GM18499 (cell line): ENCODE measurements at regions not wholly inside any gene's neighbourhood (a gene's known extent, or its start where the extent isn't known, plus 50 kb on each side); places are given as distances from the start of the nearest gene placed in this dataset.

Source experiments
- ATAC-seq: cut with Tn5 transposase; IDR thresholded peaks from one replicate; pipeline ENCODE4 v1.9.1; 2021; ENCODE audit warnings: moderate number of reproducible peaks; ENCODE audit not compliant: insufficient read depth, unreplicated experiment

DNA sequence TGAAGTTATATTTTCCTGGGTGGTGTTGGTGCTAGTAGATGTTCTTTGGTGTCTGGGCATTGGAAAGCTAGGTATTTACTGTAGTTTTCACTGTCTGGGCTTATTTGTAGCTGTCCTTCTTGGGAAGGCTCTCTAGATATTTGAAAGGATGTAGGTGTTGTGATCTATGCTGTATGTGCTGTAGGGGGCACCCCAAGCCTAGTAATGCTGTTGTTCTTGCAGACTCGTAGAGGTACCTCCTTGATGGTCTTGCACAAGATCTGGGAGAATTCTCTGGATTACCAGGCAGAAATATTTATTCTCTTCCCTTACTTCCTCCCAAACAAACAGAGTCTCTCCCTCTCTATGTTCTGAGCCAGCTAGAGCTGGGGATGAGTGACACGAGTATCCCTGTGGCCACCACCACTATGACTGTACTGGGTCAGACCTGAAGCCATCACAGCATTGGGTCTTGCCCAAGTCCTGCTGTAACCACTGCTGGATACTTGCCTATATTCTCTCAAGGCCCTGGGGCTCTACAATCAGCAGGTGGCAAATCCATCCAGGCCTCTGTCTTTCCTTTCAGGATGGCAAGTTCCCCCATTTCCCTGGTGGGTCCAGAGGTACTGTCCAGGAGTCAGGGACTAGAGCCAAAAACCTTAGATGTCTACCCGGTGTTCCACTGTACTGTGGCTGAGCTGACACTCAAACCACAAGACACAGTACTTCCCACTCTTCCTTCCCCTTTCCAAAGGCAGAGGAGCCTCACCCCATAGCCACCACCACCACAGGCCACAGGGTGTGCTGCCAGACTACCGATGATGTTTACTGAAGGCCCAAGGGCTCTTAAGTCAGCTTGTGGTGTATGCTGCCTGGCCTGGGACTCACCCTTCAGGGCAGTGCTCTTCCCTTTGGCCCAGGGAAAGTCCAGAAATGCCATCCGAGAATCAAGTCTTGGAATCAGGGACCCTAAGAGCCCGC, 195.2 kb upstream of the DPPA4 start:
- no peak for ATAC-seq

DNA sequence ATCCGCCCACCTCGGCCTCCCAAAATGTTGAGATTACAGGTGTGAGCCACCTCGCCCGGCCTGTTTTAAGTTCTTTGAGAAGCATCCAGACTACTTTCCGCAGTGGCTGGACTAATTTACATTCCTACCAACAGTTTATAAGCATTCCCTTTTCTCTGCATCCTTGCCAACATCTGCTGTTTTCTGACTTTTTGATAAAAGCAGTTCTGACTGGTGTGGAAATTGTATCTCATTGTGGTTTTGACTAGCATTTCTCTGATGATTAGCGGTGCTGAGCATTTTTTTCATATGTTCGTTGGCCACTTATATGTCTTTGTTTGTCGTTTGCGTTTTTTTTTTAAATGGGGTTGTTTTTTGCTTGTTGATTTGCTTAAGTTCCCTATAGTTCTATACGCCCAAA, 208.4 kb upstream of the DPPA4 start:
- ATAC-seq, result no peak

DNA sequence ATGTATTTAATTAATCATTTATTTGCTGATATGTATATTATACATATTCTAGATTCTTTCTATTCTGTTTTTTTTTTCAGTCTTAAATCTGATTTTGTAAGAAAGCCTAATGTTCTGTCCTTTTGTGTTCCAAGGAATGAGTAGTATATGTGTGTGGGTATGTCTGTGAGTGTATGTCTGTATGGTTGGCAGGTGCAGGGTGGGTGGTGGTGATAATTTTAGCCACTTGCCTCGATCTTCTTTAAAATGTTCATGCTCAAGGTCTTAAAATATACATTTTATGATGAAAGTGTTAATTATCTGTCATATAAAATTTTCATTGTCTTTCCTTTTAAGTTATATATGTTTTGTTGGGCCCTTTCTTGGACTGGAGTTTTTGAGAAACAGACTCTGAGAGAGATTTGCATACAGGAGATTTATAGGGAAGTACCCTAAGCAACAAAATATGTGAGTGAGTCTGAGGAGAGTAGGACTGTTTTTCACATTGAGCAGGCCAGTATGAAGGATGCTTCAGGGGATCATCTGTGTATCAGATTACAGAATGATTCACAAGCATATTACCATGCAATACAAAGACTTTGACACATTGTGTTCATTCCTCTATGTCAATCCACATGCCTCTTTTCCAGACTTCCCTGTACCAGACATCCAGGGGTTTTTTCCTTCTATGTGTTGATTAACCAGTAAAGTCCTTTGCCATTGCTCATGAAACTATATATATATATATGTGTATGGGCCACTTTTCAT, 211.0 kb upstream of the DPPA4 start:
- ATAC-seq, result no peak

DNA sequence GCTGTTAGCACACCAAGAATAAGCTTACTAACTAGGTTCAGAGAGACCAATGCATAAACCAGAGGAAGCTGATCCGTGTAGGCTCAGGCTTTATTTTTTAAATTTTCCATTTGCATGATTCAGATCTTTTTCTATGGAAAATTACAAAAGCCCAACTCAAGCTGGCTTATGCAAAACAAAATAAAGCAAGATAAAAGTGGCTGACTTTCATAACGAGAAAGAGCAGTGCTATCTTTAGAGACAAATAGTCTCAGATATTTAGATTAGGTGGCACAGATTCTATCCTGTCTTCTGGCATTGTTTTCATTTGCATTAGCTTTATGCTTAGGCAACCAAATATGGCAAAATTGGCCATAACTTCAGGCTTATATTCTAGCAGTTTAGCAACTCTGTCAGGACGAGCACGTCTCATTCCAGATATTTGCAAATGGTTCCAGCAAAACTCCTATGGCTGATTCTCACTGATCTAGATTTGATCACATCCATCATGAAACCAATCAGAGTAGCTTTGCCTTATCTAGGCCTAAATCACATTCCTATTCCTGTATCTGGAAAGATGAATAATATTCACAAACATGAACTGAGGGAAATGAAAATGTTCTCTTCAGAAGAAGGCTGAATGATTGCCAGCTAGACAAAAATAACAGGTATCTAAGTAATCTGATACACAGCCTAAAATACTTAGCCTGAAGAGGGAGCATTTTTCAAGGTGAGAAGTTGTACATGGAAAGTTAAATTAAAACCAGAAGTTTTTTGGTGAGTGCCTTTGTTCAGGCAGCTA, 216.4 kb upstream of the DPPA4 start:
- no peak for ATAC-seq

DNA sequence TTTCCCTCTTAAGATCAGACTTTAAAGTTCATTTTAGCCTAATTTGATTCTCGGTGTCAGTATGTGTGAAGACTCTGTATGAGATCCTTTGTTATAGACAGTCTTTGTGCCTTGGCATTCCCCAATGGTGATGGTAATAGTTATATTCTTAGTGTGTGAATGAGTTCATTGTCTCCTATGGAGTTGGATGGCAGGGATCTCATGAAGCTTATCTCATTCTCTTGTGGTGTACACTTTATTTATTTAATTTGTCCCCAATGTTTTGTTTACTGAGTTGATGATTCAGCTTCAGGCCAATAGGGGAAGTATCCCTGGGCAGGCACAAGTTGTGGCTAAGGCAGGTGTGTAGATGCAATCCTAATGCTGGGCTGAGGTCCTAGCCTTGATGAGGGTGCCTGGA, 222.0 kb upstream of the DPPA4 start:
- no peak for ATAC-seq

DNA sequence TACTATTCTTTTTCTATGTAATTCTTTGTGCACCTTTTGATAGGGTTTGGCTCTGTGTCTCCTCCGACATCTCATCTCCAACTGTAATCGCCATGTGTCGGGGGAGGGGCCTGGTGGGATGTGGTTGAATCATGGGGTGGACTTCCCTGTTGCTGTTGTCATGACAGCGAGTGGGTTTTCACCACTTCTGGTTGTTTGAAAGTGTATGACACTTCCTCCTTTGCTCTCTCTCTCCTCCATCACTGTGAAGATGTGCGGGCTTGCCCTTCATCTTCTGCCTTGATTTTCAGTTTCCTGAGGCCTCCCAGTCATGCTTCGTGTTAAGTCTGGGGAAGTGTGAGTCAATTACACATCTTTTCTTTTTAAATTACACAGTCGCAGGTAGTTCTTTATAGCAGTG, 225.8 kb upstream of the DPPA4 start:
- ATAC-seq, result no peak

DNA sequence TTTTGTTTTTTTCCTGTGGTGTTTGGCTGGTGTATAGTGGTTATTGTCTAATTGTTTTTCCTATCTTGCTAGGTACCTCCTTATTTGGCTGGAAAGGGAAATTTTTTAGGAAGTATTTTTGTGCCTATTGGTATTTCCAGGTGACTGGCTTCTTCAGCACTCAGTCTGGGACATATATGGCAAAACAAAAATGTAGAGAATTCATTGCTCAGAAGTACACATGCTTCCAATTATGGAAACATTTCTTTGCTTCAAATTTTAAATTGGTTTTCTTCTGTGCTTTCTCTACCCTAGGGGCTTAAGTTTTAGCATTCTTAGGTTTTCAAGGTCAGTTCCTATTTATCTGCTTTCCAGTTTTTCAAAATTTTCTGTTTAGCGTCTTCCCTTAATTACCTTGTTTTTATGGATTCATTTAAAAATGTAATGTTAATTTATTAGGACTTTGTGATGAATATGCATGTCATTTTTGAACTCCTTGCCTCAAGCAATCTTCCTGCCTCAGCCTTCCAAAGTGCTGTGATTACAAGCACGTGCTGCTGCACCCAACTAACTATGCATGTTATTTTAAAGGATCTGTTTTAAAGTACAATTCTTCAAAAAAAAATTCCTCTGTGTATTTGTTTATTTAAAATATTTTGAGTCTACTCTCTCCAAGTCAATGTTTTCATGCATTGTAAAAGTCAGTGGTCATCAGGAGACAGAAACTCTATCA, 231.9 kb upstream of the DPPA4 start:
- ATAC-seq, result no peak

DNA sequence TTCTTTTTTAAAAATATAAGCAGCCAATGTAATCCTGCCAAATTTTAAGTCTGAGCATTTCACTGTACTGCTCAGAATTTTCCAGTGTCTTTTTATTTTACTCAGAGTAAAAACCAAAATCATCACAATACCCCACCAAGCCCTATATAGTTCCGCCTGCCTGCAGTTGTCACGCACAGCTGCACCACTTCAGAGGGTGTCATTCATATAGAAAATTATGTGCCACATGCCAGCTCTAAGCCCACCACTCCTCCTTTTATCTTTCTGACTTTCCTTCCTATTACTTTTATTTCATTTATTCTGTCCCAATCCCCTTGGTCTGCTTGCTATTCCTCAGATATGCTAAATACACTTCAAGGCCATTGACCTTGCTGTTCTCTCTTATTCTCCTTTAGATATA, 233.1 kb upstream of the DPPA4 start:
- no peak for ATAC-seq

DNA sequence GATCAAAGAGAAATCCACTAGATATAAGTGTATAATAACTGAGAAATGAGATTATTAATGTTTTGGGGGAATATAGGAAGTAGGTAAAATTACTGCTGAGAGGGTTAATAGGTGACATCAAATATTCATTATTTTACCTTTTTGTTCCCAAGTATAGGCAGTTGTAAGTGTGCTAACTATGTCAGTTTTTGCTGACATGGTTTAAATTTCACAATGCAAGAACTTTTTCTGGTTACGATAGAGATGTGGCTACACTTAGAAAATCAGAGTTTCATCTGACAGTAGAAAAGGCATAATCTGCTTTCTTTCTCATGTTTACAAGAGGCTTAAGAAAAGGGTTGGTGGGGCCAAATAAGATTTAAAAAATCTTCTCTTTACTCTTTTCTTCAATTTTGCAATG, 235.0 kb upstream of the DPPA4 start:
- ATAC-seq, result no peak

DNA sequence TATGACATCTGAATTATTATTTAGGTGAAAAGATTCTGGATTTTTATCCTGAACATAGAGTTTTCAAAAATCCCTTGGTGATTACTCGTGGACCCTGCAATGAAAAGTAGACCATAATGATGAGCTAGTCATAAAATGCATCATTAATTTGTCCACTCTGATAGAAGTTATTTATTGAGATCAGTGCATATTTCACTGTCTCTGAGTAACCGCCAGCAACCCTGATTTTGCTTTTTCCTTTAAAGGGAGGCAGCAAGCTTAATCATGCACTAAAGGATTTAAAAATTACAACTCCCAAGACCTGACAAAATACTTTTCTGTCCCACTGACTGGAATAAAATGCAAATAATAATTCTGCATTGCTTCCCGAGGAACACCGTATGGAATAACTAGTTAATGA, 259.6 kb upstream of the DPPA4 start:
- ATAC-seq, result no peak

DNA sequence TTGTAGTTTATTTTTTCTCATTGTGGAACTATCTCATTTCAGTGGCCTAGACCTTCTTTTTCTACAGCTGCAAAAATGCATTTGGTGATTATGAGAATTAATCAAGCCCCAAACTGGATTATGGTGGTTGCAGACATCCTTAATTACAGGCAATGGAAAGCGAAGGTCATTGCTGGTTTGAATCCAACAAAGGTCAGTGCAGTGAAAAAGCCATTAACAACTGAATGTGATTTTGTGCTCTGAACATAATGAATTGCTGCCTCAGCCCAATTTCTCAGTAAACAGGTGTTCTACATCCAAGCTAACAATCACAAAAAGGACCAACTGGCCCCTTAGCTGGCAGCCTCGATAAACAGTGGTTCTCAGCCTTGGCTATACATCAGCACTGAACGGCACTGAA, 260.1 kb upstream of the DPPA4 start:
- no peak for ATAC-seq

DNA sequence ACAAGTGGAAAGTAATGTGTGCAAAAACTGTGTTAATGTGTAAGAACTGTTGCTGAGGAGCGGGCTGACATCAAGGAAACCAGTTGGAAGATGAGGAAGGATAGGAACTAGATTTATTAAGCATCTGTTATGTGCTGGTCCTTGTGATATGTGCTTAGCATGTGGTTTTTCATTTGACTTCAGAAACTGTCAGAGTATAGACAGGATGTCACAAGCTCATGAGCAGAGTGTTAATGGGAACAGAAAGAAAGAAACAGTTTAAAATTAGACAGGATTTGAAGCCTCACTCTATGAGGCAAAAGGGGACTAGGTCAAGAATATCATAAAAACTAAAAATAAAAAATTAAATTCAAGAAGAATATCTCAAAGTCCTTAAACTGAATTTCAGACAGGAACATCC, 270.6 kb upstream of the DPPA4 start:
- ATAC-seq, result no peak

DNA sequence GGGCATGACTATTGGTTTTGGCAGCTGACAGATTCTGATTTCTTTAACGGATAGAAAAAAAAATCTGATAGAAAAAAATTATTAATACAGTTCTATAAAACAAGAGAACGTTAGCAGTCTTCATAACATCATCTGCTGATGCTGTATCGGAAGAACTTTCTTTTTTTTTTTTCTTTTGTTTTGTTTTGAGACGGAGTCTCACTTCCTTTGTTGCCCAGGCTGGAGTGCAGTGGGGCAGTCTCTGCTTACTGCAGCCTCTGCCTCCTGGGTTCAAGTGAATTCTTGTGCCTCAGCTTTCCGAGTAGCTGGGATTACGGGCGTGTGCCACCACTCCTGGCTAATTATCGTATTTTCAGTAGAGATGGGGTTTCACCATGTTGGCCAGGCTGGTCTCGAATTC, 271.2 kb upstream of the DPPA4 start:
- no peak for ATAC-seq

DNA sequence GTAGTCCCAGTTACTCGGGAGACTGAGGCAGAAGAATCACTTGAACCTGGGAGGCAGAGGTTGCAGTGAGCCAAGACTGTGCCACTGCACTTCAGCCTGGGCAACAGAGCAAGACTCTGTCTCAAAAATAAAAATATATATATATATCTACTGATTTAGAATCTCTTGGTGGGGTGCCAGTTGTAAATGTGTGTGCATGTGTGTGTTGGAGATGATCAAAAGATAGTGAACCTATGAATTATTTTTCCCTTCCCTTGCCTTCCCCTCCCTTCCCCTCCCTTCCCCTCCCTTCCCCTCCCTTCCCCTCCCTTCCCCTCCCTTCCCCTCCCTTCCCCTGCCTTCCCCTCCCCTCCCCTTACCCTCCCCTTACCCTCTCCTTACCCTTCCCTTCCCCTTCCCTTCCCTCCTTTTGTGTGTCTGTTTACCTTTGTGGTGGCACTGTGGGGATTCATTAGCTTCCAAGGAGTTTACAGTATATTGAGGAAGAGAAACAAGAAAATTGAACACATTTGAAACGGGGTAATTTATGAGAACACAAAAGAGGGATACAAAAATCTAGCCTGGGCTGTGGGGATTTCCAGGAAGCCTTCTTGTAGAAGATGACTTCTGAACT, 281.5 kb upstream of the DPPA4 start:
- ATAC-seq, result no peak

DNA sequence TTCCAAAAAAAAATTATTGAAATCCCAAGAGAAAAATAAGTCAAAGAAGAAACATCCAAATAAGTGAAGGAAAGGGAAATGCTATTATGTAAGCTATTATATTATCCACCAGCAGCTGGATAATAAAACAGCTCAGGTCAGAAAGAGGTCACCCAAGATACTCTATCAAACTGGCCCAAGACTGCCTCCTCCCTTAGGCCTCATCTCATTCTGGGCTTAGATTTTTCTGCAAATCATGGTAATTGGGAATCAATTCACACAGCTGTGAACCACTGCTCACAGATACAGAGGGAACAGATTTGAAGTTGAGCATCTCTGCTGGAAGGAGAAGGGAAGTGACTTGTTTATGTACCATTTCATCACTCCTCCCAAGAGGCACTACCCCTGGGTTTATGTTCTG, 294.6 kb upstream of the DPPA4 start:
- no peak for ATAC-seq

DNA sequence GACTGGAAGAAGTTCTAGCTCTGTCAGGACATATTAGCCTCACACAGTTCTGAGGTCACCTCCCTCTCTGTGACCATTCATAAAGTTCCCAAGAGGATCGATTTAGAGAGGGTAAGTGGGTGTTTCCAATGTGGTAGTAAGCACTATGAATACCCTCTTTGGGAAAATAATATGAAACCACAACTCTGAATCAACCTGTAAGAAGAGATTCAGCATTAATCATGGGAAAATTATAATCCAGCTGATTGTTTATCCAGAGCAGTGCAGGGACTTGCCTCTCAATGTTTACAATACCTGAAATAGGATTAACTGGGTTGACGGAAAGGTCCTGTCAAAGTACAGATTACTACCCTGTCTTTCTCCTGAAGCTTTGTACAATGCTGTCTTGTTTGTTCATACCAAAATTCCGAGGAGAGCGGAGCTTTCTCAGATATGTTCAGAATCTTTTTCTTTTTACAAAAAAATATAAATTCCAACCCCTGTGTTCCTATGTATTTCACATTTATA, 302.9 kb upstream of the DPPA4 start:
- ATAC-seq, result no peak

DNA sequence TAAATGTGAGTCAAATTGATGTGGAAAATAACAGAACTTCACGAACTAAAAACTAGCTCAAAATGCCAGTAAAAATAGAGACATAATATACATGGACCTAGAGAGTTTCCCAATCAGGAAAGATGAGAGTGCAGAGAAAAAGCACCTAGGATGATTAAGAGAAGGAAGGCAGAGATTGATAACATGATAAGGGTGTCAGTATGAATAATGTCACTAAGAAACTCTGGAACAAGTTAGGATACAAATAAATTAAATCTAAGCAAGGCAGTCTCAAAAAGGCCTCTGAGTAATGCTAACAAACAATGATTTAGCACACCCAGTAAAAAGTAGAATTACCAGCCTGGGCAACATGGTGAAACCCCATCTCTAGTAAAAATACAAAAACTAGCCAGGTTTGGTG, 304.7 kb upstream of the DPPA4 start:
- ATAC-seq, result no peak

DNA sequence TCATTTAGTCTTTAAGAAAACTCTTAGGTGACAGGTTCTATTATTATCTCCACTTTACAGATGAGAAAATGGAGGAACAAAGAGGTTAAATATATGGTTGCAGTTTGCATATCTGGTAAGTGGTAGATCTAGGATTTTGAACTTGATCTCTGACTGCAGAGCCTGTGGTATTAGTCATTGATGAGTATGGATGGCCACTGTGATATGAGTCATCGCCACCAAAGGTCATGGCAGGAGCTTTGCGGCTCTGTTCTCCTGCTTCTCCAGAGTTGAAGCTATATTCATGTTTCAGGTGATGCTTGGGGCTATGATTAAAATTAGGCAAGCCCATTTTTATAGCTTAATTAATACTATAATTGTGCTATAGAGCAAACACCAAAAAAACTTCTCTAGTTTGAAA, 306.2 kb upstream of the DPPA4 start:
- ATAC-seq, result no peak

DNA sequence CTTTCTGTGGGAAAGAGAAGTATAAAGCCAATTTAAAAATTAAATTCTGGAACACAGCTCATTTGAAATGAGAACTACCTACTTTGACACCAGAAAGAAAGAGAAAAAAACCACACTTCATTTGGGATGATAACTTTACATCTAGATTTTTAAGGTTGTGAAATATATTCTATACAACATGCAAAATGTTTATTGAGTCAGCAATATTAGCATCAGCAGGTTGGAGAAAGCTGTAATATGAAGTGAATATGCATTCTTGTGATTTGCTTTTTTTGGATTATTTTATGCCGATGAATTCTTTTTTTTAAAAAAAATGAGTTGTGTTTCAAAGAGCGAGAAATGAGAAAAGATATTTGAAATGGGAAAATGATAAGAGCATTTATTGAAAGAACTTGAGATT, 307.0 kb upstream of the DPPA4 start:
- no peak for ATAC-seq

DNA sequence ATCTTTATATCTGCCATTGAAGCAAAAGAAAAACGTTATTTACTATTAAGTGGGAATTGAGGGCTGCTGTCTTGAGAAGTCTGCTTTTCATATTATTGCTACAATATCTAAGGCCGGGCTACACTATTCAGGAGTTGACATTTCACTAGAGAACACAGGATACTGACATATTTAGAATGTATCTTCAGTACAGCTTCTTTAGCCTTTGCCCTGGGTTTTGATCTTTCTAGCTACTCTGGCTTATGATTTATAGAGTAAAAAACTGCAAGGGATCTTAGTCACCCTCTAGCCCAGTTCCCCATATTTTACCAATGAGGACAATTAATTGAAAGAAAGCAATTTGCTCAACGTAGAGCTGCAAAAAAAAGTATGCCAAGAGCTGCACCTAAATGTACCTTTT, 307.4 kb upstream of the DPPA4 start:
- ATAC-seq, result no peak
